HG03135 (cell line): ENCODE measurements at regions not wholly inside any gene's neighbourhood (a gene's known extent, or its start where the extent isn't known, plus 50 kb on each side); places are given as distances from the start of the nearest gene placed in this dataset.

Experiments used
- ATAC-seq: cut with Tn5 transposase; IDR thresholded peaks from one replicate; pipeline ENCODE4 v1.9.1; 2021; ENCODE audit warnings: mild to moderate bottlenecking, moderate library complexity; ENCODE audit not compliant: unreplicated experiment

- no peak for ATAC-seq
These were observed 163.5 kb upstream of the LMO4 start for GRCh38 chr1:87165177-87165576.

GRCh38 chr1:87167157-87167789, 161.4 kb upstream of the LMO4 start:
- no peak for ATAC-seq

- ATAC-seq = no peak
These were observed 160.7 kb upstream of the LMO4 start for GRCh38 chr1:87167848-87168525.

- no peak for ATAC-seq
These were observed 159.3 kb upstream of the LMO4 start for GRCh38 chr1:87169263-87169910.

GRCh38 chr1:87170157-87170556, 158.5 kb upstream of the LMO4 start:
- ATAC-seq = no peak

- ATAC-seq = no peak
These were observed 157.6 kb upstream of the LMO4 start for GRCh38 chr1:87170931-87171598.

GRCh38 chr1:87173231-87173630, 155.4 kb upstream of the LMO4 start:
- no peak for ATAC-seq

GRCh38 chr1:87174724-87175245, 153.9 kb upstream of the LMO4 start:
- no peak for ATAC-seq

- ATAC-seq = no peak
These were observed 152.6 kb upstream of the LMO4 start for GRCh38 chr1:87176087-87176486.

- no peak for ATAC-seq
These were observed 152.2 kb upstream of the LMO4 start for GRCh38 chr1:87176514-87176913.

- ATAC-seq = no peak
These were observed 150.2 kb upstream of the LMO4 start for GRCh38 chr1:87178441-87178840.

- ATAC-seq = no peak
These were observed 149.4 kb upstream of the LMO4 start for GRCh38 chr1:87179076-87179810.

GRCh38 chr1:87179851-87180519, 148.7 kb upstream of the LMO4 start:
- no peak for ATAC-seq

- ATAC-seq = no peak
These were observed 148.0 kb upstream of the LMO4 start for GRCh38 chr1:87180682-87181081.

- ATAC-seq = no peak
These were observed 146.1 kb upstream of the LMO4 start for GRCh38 chr1:87182611-87183010.

GRCh38 chr1:87185077-87185476, 143.6 kb upstream of the LMO4 start:
- ATAC-seq = no peak

GRCh38 chr1:87186346-87186745, 142.3 kb upstream of the LMO4 start:
- no peak for ATAC-seq

GRCh38 chr1:87188640-87189039, 140.0 kb upstream of the LMO4 start:
- ATAC-seq = no peak

- ATAC-seq = no peak
These were observed 138.3 kb upstream of the LMO4 start for GRCh38 chr1:87190402-87190801.

GRCh38 chr1:87191646-87192045, 137.0 kb upstream of the LMO4 start:
- no peak for ATAC-seq
